Smooth muscle cell (in vitro differentiated cells): ENCODE measurements at regions not wholly inside any gene's neighbourhood (a gene's known extent, or its start where the extent isn't known, plus 50 kb on each side); places are given as distances from the start of the nearest gene placed in this dataset.

ENCODE experiments used
- DNase-seq: peaks from one replicate; lab custom pipeline; 2025; ENCODE audit not compliant: unreplicated experiment; lab: John Stamatoyannopoulos, UW
- H2AFZ ChIP-seq: fragments of 200-600 bp; sonication (generic); 2 replicates; pipeline ENCODE4 v1.6.0; 2016; ENCODE audit warnings: antibody characterized with exemption, low read depth, mild to moderate bottlenecking
- H3F3A ChIP-seq: fragments of 200-600 bp; sonication (generic); 2 replicates; pipeline ENCODE4 v1.6.0; 2017; ENCODE audit warnings: antibody characterized with exemption, low read depth
- H3K27ac ChIP-seq: fragments of 200-600 bp; sonication (generic); 2 replicates; pipeline ENCODE4 v1.5.1; 2016; ENCODE audit warnings: low read depth, mild to moderate bottlenecking
- H3K27me3 ChIP-seq: fragments of 200-600 bp; sonication (generic); 2 replicates; pipeline ENCODE4 v1.6.1; 2016; ENCODE audit warnings: low read depth, mild to moderate bottlenecking
- H3K36me3 ChIP-seq: fragments of 200-600 bp; sonication (generic); 2 replicates; pipeline ENCODE4 v1.5.1; 2016; ENCODE audit warnings: low read depth
- H3K4me1 ChIP-seq: fragments of 200-600 bp; sonication (generic); 2 replicates; pipeline ENCODE4 v1.5.1; 2016; ENCODE audit warnings: low read depth
- H3K4me2 ChIP-seq: fragments of 200-600 bp; sonication (generic); 2 replicates; pipeline ENCODE4 v1.6.0; 2016; ENCODE audit warnings: mild to moderate bottlenecking
- H3K4me3 ChIP-seq: fragments of 200-600 bp; sonication (generic); 2 replicates; pipeline ENCODE4 v1.5.1; 2016; ENCODE audit warnings: mild to moderate bottlenecking
- H3K79me2 ChIP-seq: fragments of 200-600 bp; sonication (generic); 2 replicates; pipeline ENCODE4 v1.6.0; 2016; ENCODE audit warnings: low read depth, mild to moderate bottlenecking
- H3K9ac ChIP-seq: fragments of 200-600 bp; sonication (generic); 2 replicates; pipeline ENCODE4 v1.6.0; 2016; ENCODE audit warnings: low read depth
- H3K9me3 ChIP-seq: fragments of 200-600 bp; sonication (generic); replicated peaks from 2 replicates; pipeline ENCODE4 v1.5.1; 2016; ENCODE audit warnings: low read depth
- H4K20me1 ChIP-seq: fragments of 200-600 bp; sonication (generic); 2 replicates; pipeline ENCODE4 v1.6.0; 2016; ENCODE audit warnings: low read depth
- whole genome bisulfite sequencing: methylation state at CpG from one replicate; pipeline ENCODE4 v1.1.7; 2016; ENCODE audit warnings: low lambda C conversion rate; 5-methylcytosine and 5-hydroxymethylcytosine counted together
- TF ChIP-seq, protein P1 (sequence below): fragments of 200-600 bp; sonication (generic); IDR thresholded peaks from 2 replicates; pipeline ENCODE4 v1.5.1; 2017; ENCODE audit warnings: borderline replicate concordance, mild to moderate bottlenecking, antibody characterized with exemption; ENCODE audit not compliant: insufficient read depth, poor library complexity, severe bottlenecking

DNA sequence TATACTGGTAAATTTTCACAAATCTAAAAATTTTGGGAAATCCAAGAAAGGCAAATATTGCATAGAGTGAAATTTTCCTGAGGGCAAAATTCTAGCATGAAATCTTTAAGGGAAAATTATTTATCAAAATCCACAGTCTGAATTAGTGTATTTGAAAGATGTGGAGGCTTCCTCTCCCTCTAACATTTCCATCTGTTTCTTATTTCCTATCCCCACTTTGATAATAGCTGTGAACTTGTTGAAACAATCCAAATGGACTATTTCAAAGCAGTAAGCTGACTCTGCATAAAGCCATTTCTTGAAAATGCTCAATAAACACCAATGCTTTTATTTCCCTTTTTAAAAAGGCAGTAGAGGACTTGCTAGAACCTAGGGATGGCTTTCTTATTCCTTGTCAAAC is 107.3 kb upstream of the PABPC4L start:
- H3K4me2 ChIP-seq, result no peak overlapping the region
- TF ChIP-seq, protein P1, sequence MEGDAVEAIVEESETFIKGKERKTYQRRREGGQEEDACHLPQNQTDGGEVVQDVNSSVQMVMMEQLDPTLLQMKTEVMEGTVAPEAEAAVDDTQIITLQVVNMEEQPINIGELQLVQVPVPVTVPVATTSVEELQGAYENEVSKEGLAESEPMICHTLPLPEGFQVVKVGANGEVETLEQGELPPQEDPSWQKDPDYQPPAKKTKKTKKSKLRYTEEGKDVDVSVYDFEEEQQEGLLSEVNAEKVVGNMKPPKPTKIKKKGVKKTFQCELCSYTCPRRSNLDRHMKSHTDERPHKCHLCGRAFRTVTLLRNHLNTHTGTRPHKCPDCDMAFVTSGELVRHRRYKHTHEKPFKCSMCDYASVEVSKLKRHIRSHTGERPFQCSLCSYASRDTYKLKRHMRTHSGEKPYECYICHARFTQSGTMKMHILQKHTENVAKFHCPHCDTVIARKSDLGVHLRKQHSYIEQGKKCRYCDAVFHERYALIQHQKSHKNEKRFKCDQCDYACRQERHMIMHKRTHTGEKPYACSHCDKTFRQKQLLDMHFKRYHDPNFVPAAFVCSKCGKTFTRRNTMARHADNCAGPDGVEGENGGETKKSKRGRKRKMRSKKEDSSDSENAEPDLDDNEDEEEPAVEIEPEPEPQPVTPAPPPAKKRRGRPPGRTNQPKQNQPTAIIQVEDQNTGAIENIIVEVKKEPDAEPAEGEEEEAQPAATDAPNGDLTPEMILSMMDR, result no peak
- no peaks in the 10 kb centered on the region for H3K27me3 ChIP-seq
- H4K20me1 ChIP-seq, result no peaks in the 10 kb centered on the region
- H3K9me3 ChIP-seq, result no peaks in the 10 kb centered on the region
- no peak overlapping the region for H3K4me3 ChIP-seq
- no peaks in the 10 kb centered on the region for H3K79me2 ChIP-seq
- no peak overlapping the region for H3K27ac ChIP-seq
- no peaks in the 10 kb centered on the region for H3K4me1 ChIP-seq
- DNase-seq, result no peak
- no peaks in the 10 kb centered on the region for H3K36me3 ChIP-seq
- no peak overlapping the region for H3K9ac ChIP-seq
- H2AFZ ChIP-seq, result peak overlapping the region; percentile 96
- no peaks in the 10 kb centered on the region for H3F3A ChIP-seq

DNA sequence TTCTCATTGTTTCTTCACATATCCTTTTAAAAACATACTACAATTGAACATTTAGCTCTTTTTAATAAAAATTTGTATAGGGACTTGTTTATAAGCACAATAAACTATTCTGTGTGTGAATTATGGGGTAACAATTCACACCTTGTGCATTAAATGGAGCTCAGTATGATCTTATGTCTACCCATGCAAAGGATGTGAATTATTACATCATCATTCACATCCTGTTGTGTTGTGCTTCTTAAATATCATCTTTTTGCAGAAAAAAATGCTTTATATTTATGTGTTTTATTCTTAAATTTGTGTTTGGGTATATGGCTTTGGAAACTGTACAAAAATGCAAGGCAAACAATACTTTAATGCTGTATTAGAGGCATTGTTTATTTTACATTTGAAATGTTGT is 96.7 kb upstream of the PABPC4L start:
- Histone ChIP-seq H3K4me3 (no peak overlapping the region), H3K27me3 (no peaks in the 10 kb centered on the region), H3K79me2 (no peaks in the 10 kb centered on the region), H2AFZ (no peak overlapping the region), H3F3A (no peaks in the 10 kb centered on the region), H3K36me3 (no peaks in the 10 kb centered on the region), H3K27ac (no peak overlapping the region), H3K4me2 (no peak overlapping the region), H3K4me1 (no peaks in the 10 kb centered on the region), H3K9me3 (peaks cover 6% of the 10 kb centered on the region), H4K20me1 (no peaks in the 10 kb centered on the region), H3K9ac (no peak overlapping the region)
- TF ChIP-seq, protein P1, result no peak
- no peak for DNase-seq

DNA sequence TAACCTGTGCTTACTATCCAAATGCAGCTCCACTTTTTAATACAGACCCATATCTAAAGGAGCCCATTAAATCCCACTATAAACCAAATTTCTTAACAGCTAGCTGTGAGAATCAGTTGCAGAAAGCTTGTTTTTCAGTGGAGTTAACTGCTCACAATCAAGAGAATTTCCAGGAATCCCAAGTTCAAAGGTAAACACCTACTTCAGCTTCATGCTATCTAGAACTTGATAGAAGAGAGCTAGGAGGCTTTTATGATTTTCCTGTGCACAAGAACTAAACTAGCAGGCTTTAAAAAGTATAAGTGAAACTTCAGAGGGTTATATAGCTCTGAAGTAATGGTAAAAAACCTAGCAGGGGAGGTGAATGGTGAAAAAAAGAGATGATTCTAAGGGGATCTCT is 96.2 kb upstream of the PABPC4L start:
- Histone ChIP-seq H3K4me3 (no peak overlapping the region), H3K9ac (no peak overlapping the region), H2AFZ (no peak overlapping the region), H3K9me3 (peaks cover 8% of the 10 kb centered on the region), H4K20me1 (no peaks in the 10 kb centered on the region), H3K36me3 (no peaks in the 10 kb centered on the region), H3K4me1 (no peaks in the 10 kb centered on the region), H3F3A (no peaks in the 10 kb centered on the region), H3K4me2 (no peak overlapping the region), H3K27me3 (no peaks in the 10 kb centered on the region), H3K79me2 (no peaks in the 10 kb centered on the region), H3K27ac (no peak overlapping the region)
- TF ChIP-seq, protein P1, result no peak
- DNase-seq, result no peak

DNA sequence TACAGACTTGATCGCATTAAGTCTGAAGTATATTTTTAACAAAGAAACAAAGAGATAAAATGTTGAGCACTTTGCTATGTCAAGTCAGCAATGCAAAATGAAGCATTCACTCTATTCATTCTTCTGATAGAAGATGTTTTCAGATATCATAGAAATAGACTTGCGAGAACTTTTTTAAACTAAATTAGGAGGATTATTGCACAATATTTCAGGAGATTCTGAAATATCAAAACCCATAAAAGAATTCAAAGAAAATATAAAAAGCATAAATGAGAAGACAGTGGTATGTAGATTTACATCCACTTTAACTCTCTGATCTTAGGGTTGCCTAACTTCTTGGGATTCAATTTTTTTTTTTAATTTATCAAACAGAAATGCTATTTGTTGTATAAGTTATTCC is 81.1 kb upstream of the PABPC4L start:
- Histone ChIP-seq H3K4me3 (no peak overlapping the region), H3F3A (no peaks in the 10 kb centered on the region), H3K27ac (no peak overlapping the region), H3K4me1 (no peaks in the 10 kb centered on the region), H3K79me2 (no peaks in the 10 kb centered on the region), H3K4me2 (no peak overlapping the region), H3K36me3 (no peaks in the 10 kb centered on the region), H3K9me3 (no peaks in the 10 kb centered on the region), H4K20me1 (no peaks in the 10 kb centered on the region), H3K27me3 (no peaks in the 10 kb centered on the region), H2AFZ (no peak overlapping the region), H3K9ac (no peak overlapping the region)
- no peak for DNase-seq
- 97% methylated on average over 2 of the region's 2 CpGs for WGBS
- TF ChIP-seq, protein P1, result no peak
